HepG2 (cell line): ENCODE measurements at regions not wholly inside any gene's neighbourhood (a gene's known extent, or its start where the extent isn't known, plus 50 kb on each side); places are given as distances from the start of the nearest gene placed in this dataset.

Experiments
- ATAC-seq: fragments of 200-7000 bp; cut with Tn5 transposase; 3 replicates; pipeline ENCODE4 v1.9.1; 2020; ENCODE audit warnings: mild to moderate bottlenecking, moderate library complexity
- BruUV-seq: library from RNA; stranded (reverse); fragments of 400-500 nt; replicated peaks from 2 replicates; lab custom pipeline; 2021; lab: Mats Ljungman, UMichigan
- CTCF ChIA-PET: fragments of 300-600 bp; formaldehyde crosslinking; extraction: SDS; loops from one replicate; lab custom pipeline; 2021; ENCODE audit warnings: low total read pairs, inconsistent platforms, low intra/inter-chr PET ratio; lab: Yijun Ruan, JAX
- POLR2A ChIA-PET: fragments of 350-600 bp; sonication (Branson Sonifier 250); formaldehyde crosslinking; loops from one replicate; lab custom pipeline; 2020; ENCODE audit warnings: antibody characterized with exemption, inconsistent platforms; lab: Yijun Ruan, JAX
- DNase-seq: peaks from one replicate; pipeline ENCODE4 v3.0.0-alpha.2; 2015; ENCODE audit warnings: low spot score
- FAIRE-seq: peaks from 3 replicates; lab custom pipeline; 2011; peaks lifted over from hg19 to GRCh38; lab: Jason Lieb, UNC
- H2AFZ ChIP-seq: one replicate; pipeline ENCODE4 v1.6.1; 2011; ENCODE audit warnings: low read length, inconsistent platforms
- H3K27ac ChIP-seq: fragments of 300-600 bp; 3 replicates; pipeline ENCODE4 v1.8.0; 2011; ENCODE audit warnings: mixed run types, mild to moderate bottlenecking, mixed read lengths, low read length, inconsistent platforms; ENCODE audit not compliant: insufficient read depth; ENCODE audit errors: extremely low read length
- H3K27me3 ChIP-seq, 2 experiments: fragments of 200-600 bp in 1 of 2; 2 replicates in 1 of 2; 3 replicates in 1 of 2; pipeline versions ENCODE4 v1.6.0 to v1.8.0; 2011; ENCODE audit warnings: low read length in 2 of 2, mild to moderate bottlenecking in 2 of 2, moderate library complexity in 2 of 2, inconsistent platforms in 1 of 2; ENCODE audit not compliant: insufficient read depth in 2 of 2, control insufficient read depth in 1 of 2
- H3K36me3 ChIP-seq, 2 experiments: fragments of 200-600 bp in 1 of 2; replicated peaks in 1 of 2; 2 replicates in 1 of 2; 3 replicates in 1 of 2; pipeline versions ENCODE4 v1.5.1 to v1.8.0; 2011; ENCODE audit warnings: low read length in 2 of 2, inconsistent platforms in 1 of 2; ENCODE audit not compliant: insufficient read depth in 2 of 2, control insufficient read depth in 1 of 2
- H3K4me1 ChIP-seq: 2 replicates; pipeline ENCODE4 v1.5.1; 2012; ENCODE audit warnings: low read length, inconsistent platforms; ENCODE audit not compliant: insufficient read depth
- H3K4me2 ChIP-seq: 2 replicates; pipeline ENCODE4 v1.6.0; 2011; ENCODE audit warnings: low read depth, low read length, inconsistent platforms
- H3K4me3 ChIP-seq, 3 experiments: fragments of 200-600 bp in 1 of 3; sonication (generic), shearing (Covaris generic) in 1 of 3; replicated peaks in 1 of 3; 2 replicates each; pipeline ENCODE4 v1.5.1; 2011 to 2016; ENCODE audit warnings: low read length in 3 of 3, inconsistent platforms in 2 of 3, low read depth in 2 of 3, mild to moderate bottlenecking in 2 of 3, control low read depth in 1 of 3, mixed read lengths in 1 of 3; ENCODE audit not compliant: insufficient read depth in 1 of 3
- H3K79me2 ChIP-seq: one replicate; pipeline ENCODE4 v1.6.1; 2011; ENCODE audit warnings: low read length, inconsistent platforms; ENCODE audit not compliant: insufficient read depth
- H3K9ac ChIP-seq: 2 replicates; pipeline ENCODE4 v1.6.0; 2011; ENCODE audit warnings: mild to moderate bottlenecking, low read depth, low read length, inconsistent platforms; ENCODE audit not compliant: insufficient read depth
- H3K9me3 ChIP-seq: 2 replicates; pipeline ENCODE4 v1.5.1; 2012; ENCODE audit warnings: mild to moderate bottlenecking, low read length
- H4K20me1 ChIP-seq: 2 replicates; pipeline ENCODE4 v1.6.0; 2011; ENCODE audit warnings: inconsistent platforms, mild to moderate bottlenecking, low read length, moderate library complexity; ENCODE audit not compliant: insufficient read depth
- ERF ChIP-seq: IDR thresholded peaks from 2 replicates; pipeline ENCODE4 v1.6.1; 2018; ENCODE audit warnings: missing biosample characterization, missing genetic modification reagents
- MYC ChIP-seq: sonication (generic); formaldehyde crosslinking; IDR thresholded peaks from 2 replicates; pipeline ENCODE4 v1.9.0; 2021; ENCODE audit warnings: missing genetic modification reagents, borderline replicate concordance
- NR2C2 ChIP-seq: sonication (generic); formaldehyde crosslinking; IDR thresholded peaks from 2 replicates; pipeline ENCODE4 v1.4.0; 2020; ENCODE audit warnings: missing genetic modification reagents, mild to moderate bottlenecking, moderate library complexity, borderline replicate concordance
- ONECUT2 ChIP-seq: sonication (generic); formaldehyde crosslinking; IDR thresholded peaks from 2 replicates; pipeline ENCODE4 v1.4.0; 2020; ENCODE audit warnings: missing genetic modification reagents
- SP140L ChIP-seq: sonication (generic); formaldehyde crosslinking; IDR thresholded peaks from 2 replicates; pipeline ENCODE4 v1.4.0; 2020; ENCODE audit warnings: missing genetic modification reagents, borderline replicate concordance
- SPEN ChIP-seq: sonication (generic); formaldehyde crosslinking; IDR thresholded peaks from 2 replicates; pipeline ENCODE4 v1.5.1; 2020; ENCODE audit warnings: low read depth, mild to moderate bottlenecking, missing genetic modification reagents
- ZNF260 ChIP-seq: sonication (generic); formaldehyde crosslinking; IDR thresholded peaks from 2 replicates; pipeline ENCODE4 v1.4.0; 2020; ENCODE audit warnings: missing genetic modification reagents, low read depth, mild to moderate bottlenecking, borderline replicate concordance
- ZNF33B ChIP-seq: sonication (generic); formaldehyde crosslinking; IDR thresholded peaks from 2 replicates; pipeline ENCODE4 v1.5.1; 2020; ENCODE audit warnings: mild to moderate bottlenecking, missing genetic modification reagents
- ZNF468 ChIP-seq: sonication (generic); formaldehyde crosslinking; IDR thresholded peaks from 2 replicates; pipeline ENCODE4 v1.8.0; 2022; ENCODE audit warnings: mild to moderate bottlenecking, moderate library complexity, missing genetic modification reagents
- ZNF496 ChIP-seq: sonication (generic); formaldehyde crosslinking; IDR thresholded peaks from 2 replicates; pipeline ENCODE4 v1.8.1; 2023; ENCODE audit warnings: mild to moderate bottlenecking, moderate library complexity, missing genetic modification reagents; ENCODE audit not compliant: insufficient replicate concordance
- ZNF776 ChIP-seq: sonication (generic); formaldehyde crosslinking; IDR thresholded peaks from 2 replicates; pipeline ENCODE4 v1.4.0; 2020; ENCODE audit warnings: mild to moderate bottlenecking, missing genetic modification reagents
- ZNF878 ChIP-seq: sonication (generic); formaldehyde crosslinking; IDR thresholded peaks from 2 replicates; pipeline ENCODE4 v1.8.1; 2023; ENCODE audit warnings: mild to moderate bottlenecking, missing genetic modification reagents, moderate library complexity
- WGBS: methylation state at CpG from one replicate; pipeline ENCODE4 v1.1.6; 2017; ENCODE audit warnings: low lambda C conversion rate; 5-methylcytosine and 5-hydroxymethylcytosine counted together
- in situ Hi-C: cut with HindIII; loops from 2 replicates; pipeline ENCODE4 v1.10.0; 2017; ENCODE audit warnings: low pct_unique_long_range_greater_than_20kb; ENCODE audit not compliant: extremely low pct_ligation_motif_present
- intact Hi-C: fragments of 100-400 bp; cut with micrococcal nuclease; formaldehyde crosslinking; loops from one replicate; pipeline ENCODE4 v1.10.0; 2022; ENCODE audit not compliant: unreplicated experiment
- TF ChIP-seq, protein P1 (sequence below): sonication (generic); formaldehyde crosslinking; IDR thresholded peaks from 2 replicates; pipeline ENCODE4 v1.4.0; 2020; ENCODE audit warnings: mild to moderate bottlenecking, missing genetic modification reagents
- TF ChIP-seq, protein P2 (sequence below): sonication (generic); formaldehyde crosslinking; conservative IDR thresholded peaks from 2 replicates; pipeline ENCODE4 v1.4.0; 2020; ENCODE audit warnings: mild to moderate bottlenecking, missing genetic modification reagents, moderate library complexity
- TF ChIP-seq, protein P3 (sequence below): sonication (generic); formaldehyde crosslinking; IDR thresholded peaks from 2 replicates; pipeline ENCODE4 v1.5.0; 2020; ENCODE audit warnings: mild to moderate bottlenecking, missing genetic modification reagents, borderline replicate concordance

DNA sequence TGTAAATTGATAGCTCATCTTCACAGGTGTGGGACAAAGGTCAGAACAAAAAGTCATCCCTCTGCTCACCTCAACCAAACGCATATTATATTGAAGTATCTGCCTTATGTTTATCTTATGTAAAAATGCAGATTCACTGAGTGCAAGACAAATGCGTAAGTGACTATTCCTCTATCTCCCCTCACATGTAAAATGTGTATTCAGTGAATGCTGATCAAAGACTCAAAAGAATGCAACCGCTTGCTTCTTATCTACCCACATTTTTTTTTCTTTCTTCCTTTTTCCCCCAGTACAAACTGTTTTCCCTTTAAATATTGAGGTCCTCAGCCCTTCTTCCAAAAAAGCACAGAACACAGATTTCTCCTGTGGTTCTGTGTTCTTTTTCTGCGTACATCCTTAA is 1882.9 kb downstream of the NCAM2 start:
- no TSS peak for BruUV-seq
- Histone ChIP-seq H3K27ac (no peak overlapping the region), H3K79me2 (no peaks in the 10 kb centered on the region), H3K4me1 (no peaks in the 10 kb centered on the region), H3K4me2 (no peak overlapping the region), H3K27me3 (no peaks in the 10 kb centered on the region), H3K9me3 (peaks cover 92% of the 10 kb centered on the region), H4K20me1 (no peaks in the 10 kb centered on the region), H3K4me3 (no peak overlapping the region), H3K9ac (no peak overlapping the region), H3K36me3 (no peaks in the 10 kb centered on the region), H2AFZ (no peak overlapping the region)
- ATAC-seq (no peak), FAIRE-seq (no peak), DNase-seq (no peak)
- CTCF ChIA-PET, result no interaction called here
- TF ChIP-seq ZNF33B (CRISPR knock-in tag), result no peak
- TF ChIP-seq ONECUT2 (CRISPR knock-in tag), result no peak
- no peak for TF ChIP-seq ZNF260 (CRISPR knock-in tag)
- TF ChIP-seq, protein P1, sequence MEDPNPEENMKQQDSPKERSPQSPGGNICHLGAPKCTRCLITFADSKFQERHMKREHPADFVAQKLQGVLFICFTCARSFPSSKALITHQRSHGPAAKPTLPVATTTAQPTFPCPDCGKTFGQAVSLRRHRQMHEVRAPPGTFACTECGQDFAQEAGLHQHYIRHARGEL (CRISPR knock-in tag), result no peak
- TF ChIP-seq, protein P2, sequence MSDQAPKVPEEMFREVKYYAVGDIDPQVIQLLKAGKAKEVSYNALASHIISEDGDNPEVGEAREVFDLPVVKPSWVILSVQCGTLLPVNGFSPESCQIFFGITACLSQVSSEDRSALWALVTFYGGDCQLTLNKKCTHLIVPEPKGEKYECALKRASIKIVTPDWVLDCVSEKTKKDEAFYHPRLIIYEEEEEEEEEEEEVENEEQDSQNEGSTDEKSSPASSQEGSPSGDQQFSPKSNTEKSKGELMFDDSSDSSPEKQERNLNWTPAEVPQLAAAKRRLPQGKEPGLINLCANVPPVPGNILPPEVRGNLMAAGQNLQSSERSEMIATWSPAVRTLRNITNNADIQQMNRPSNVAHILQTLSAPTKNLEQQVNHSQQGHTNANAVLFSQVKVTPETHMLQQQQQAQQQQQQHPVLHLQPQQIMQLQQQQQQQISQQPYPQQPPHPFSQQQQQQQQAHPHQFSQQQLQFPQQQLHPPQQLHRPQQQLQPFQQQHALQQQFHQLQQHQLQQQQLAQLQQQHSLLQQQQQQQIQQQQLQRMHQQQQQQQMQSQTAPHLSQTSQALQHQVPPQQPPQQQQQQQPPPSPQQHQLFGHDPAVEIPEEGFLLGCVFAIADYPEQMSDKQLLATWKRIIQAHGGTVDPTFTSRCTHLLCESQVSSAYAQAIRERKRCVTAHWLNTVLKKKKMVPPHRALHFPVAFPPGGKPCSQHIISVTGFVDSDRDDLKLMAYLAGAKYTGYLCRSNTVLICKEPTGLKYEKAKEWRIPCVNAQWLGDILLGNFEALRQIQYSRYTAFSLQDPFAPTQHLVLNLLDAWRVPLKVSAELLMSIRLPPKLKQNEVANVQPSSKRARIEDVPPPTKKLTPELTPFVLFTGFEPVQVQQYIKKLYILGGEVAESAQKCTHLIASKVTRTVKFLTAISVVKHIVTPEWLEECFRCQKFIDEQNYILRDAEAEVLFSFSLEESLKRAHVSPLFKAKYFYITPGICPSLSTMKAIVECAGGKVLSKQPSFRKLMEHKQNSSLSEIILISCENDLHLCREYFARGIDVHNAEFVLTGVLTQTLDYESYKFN (CRISPR knock-in tag), result no peak
- TF ChIP-seq ZNF468 (CRISPR knock-in tag), result no peak
- no peak for TF ChIP-seq ERF
- no peak for TF ChIP-seq ZNF496
- TF ChIP-seq NR2C2 (CRISPR knock-in tag), result no peak
- TF ChIP-seq, protein P3, sequence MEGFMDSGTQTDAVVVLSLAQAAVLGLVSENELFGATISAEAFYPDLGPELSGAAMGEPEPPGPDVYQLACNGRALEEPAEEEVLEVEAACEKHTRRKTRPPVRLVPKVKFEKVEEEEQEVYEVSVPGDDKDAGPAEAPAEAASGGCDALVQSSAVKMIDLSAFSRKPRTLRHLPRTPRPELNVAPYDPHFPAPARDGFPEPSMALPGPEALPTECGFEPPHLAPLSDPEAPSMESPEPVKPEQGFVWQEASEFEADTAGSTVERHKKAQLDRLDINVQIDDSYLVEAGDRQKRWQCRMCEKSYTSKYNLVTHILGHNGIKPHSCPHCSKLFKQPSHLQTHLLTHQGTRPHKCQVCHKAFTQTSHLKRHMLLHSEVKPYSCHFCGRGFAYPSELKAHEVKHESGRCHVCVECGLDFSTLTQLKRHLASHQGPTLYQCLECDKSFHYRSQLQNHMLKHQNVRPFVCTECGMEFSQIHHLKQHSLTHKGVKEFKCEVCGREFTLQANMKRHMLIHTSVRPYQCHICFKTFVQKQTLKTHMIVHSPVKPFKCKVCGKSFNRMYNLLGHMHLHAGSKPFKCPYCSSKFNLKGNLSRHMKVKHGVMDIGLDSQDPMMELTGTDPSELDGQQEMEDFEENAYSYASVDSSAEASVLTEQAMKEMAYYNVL (CRISPR knock-in tag), result no peak
- TF ChIP-seq SPEN (CRISPR knock-in tag), result no peak
- TF ChIP-seq ZNF878 (CRISPR knock-in tag), result no peak
- TF ChIP-seq SP140L (CRISPR knock-in tag), result no peak
- TF ChIP-seq MYC (CRISPR knock-in tag), result no peak
- TF ChIP-seq ZNF776 (CRISPR knock-in tag), result no peak
- intact Hi-C loops (no loop called here), in situ Hi-C loops (no loop called here)
- POLR2A ChIA-PET, result no interaction called here
- 3% methylated on average over 4 of the region's 4 CpGs for WGBS
